ENCODE measurements at regions not wholly inside any gene's neighbourhood (a gene's known extent, or its start where the extent isn't known, plus 50 kb on each side); places are given as distances from the start of the nearest gene placed in this dataset.
"Not testable (repeated sequence)": the region's sequence is repeated elsewhere in the genome, so short reads cannot be mapped to it uniquely, and the experiment has no call there.

GRCh38 chr15:39255760-39256159, 325.1 kb upstream of the THBS1 start:
- H4K20me1 ChIP-seq (ENCODE audit: insufficient read depth, low read length) = no peaks in the 10 kb centered on the region
- H3K4me2 ChIP-seq (ENCODE audit: low read length) = no peak overlapping the region
- no peak overlapping the region for H3K27ac ChIP-seq (ENCODE audit: low read depth, low read length, poor library complexity, severe bottlenecking)
- H3F3A ChIP-seq (ENCODE audit: insufficient read depth, low read length) = no peaks in the 10 kb centered on the region
- H3K27me3 ChIP-seq (ENCODE audit: insufficient read depth, low read length) = no peaks in the 10 kb centered on the region
- H3K9me3 ChIP-seq (ENCODE audit: low read length) = no peaks in the 10 kb centered on the region
- no peaks in the 10 kb centered on the region for H3K79me2 ChIP-seq (ENCODE audit: insufficient read depth, low read length)
- H3K9ac ChIP-seq (ENCODE audit: low read length) = no peak overlapping the region
- H3K36me3 ChIP-seq (ENCODE audit: insufficient read depth, low read length) = no peaks in the 10 kb centered on the region
- TF ChIP-seq CTCF (IDR thresholded peaks at IDR 0.05; ENCODE audit: low read length) = no peak
- TF ChIP-seq EZH2 (IDR thresholded peaks at IDR 0.05; ENCODE audit: borderline replicate concordance, low read length) = no peak
- no peaks in the 10 kb centered on the region for H3K4me1 ChIP-seq (ENCODE audit: insufficient read depth, low read length, severe bottlenecking)
- no peak overlapping the region for H2AFZ ChIP-seq (ENCODE audit: low read length)
- H3K4me3 ChIP-seq (ENCODE audit: low read depth, low read length, poor library complexity, severe bottlenecking) = no peak overlapping the region
- H3K9me2 ChIP-seq (ENCODE audit: low read depth, low read length) = no peaks in the 10 kb centered on the region

GRCh38 chr15:39260391-39260790, 320.5 kb upstream of the THBS1 start:
- no peaks in the 10 kb centered on the region for H3K27me3 ChIP-seq (ENCODE audit: insufficient read depth, low read length)
- H3F3A ChIP-seq (ENCODE audit: insufficient read depth, low read length) = no peaks in the 10 kb centered on the region
- H3K9ac ChIP-seq (ENCODE audit: low read length) = no peak overlapping the region
- TF ChIP-seq CTCF (IDR thresholded peaks at IDR 0.05; ENCODE audit: low read length) = no peak
- TF ChIP-seq EZH2 (IDR thresholded peaks at IDR 0.05; ENCODE audit: borderline replicate concordance, low read length) = no peak
- no peaks in the 10 kb centered on the region for H3K4me1 ChIP-seq (ENCODE audit: insufficient read depth, low read length, severe bottlenecking)
- no peak overlapping the region for H3K27ac ChIP-seq (ENCODE audit: low read depth, low read length, poor library complexity, severe bottlenecking)
- H3K4me2 ChIP-seq (ENCODE audit: low read length) = no peak overlapping the region
- H3K79me2 ChIP-seq (ENCODE audit: insufficient read depth, low read length) = no peaks in the 10 kb centered on the region
- H3K4me3 ChIP-seq (ENCODE audit: low read depth, low read length, poor library complexity, severe bottlenecking) = no peak overlapping the region
- no peak overlapping the region for H2AFZ ChIP-seq (ENCODE audit: low read length)
- H4K20me1 ChIP-seq (ENCODE audit: insufficient read depth, low read length) = no peaks in the 10 kb centered on the region
- no peaks in the 10 kb centered on the region for H3K9me2 ChIP-seq (ENCODE audit: low read depth, low read length)
- no peaks in the 10 kb centered on the region for H3K9me3 ChIP-seq (ENCODE audit: low read length)
- H3K36me3 ChIP-seq (ENCODE audit: insufficient read depth, low read length) = no peaks in the 10 kb centered on the region

GRCh38 chr15:39260791-39261190, 320.1 kb upstream of the THBS1 start:
- Histone ChIP-seq H3K4me3 (ENCODE audit: low read depth, low read length, poor library complexity, severe bottlenecking) (no peak overlapping the region), H4K20me1 (ENCODE audit: insufficient read depth, low read length) (no peaks in the 10 kb centered on the region), H3K9ac (ENCODE audit: low read length) (no peak overlapping the region), H3K4me1 (ENCODE audit: insufficient read depth, low read length, severe bottlenecking) (no peaks in the 10 kb centered on the region), H3K9me3 (ENCODE audit: low read length) (no peaks in the 10 kb centered on the region), H3K27ac (ENCODE audit: low read depth, low read length, poor library complexity, severe bottlenecking) (no peak overlapping the region), H3K79me2 (ENCODE audit: insufficient read depth, low read length) (no peaks in the 10 kb centered on the region), H3K36me3 (ENCODE audit: insufficient read depth, low read length) (no peaks in the 10 kb centered on the region), H3K4me2 (ENCODE audit: low read length) (no peak overlapping the region), H3K27me3 (ENCODE audit: insufficient read depth, low read length) (no peaks in the 10 kb centered on the region), H2AFZ (ENCODE audit: low read length) (no peak overlapping the region), H3F3A (ENCODE audit: insufficient read depth, low read length) (no peaks in the 10 kb centered on the region), H3K9me2 (ENCODE audit: low read depth, low read length) (no peaks in the 10 kb centered on the region)
- TF ChIP-seq EZH2 (IDR thresholded peaks at IDR 0.05; ENCODE audit: borderline replicate concordance, low read length) = no peak
- no peak for TF ChIP-seq CTCF (IDR thresholded peaks at IDR 0.05; ENCODE audit: low read length)

- H3F3A ChIP-seq (ENCODE audit: insufficient read depth, low read length); H4K20me1 ChIP-seq (ENCODE audit: insufficient read depth, low read length); H3K27me3 ChIP-seq (ENCODE audit: insufficient read depth, low read length); H3K36me3 ChIP-seq (ENCODE audit: insufficient read depth, low read length); H3K4me3 ChIP-seq (ENCODE audit: low read depth, low read length, poor library complexity, severe bottlenecking); H3K9ac ChIP-seq (ENCODE audit: low read length); H3K9me3 ChIP-seq (ENCODE audit: low read length); H3K9me2 ChIP-seq (ENCODE audit: low read depth, low read length); H3K27ac ChIP-seq (ENCODE audit: low read depth, low read length, poor library complexity, severe bottlenecking); H2AFZ ChIP-seq (ENCODE audit: low read length); H3K4me2 ChIP-seq (ENCODE audit: low read length); H3K79me2 ChIP-seq (ENCODE audit: insufficient read depth, low read length); H3K4me1 ChIP-seq (ENCODE audit: insufficient read depth, low read length, severe bottlenecking): not testable (repeated sequence)
Measured at GRCh38 chr15:39261397-39262183, 319.3 kb upstream of the THBS1 start.

- H3K79me2 ChIP-seq (ENCODE audit: insufficient read depth, low read length); H3K9me2 ChIP-seq (ENCODE audit: low read depth, low read length); H3K27me3 ChIP-seq (ENCODE audit: insufficient read depth, low read length); H4K20me1 ChIP-seq (ENCODE audit: insufficient read depth, low read length); H3K4me2 ChIP-seq (ENCODE audit: low read length); H3K9me3 ChIP-seq (ENCODE audit: low read length); H3K4me3 ChIP-seq (ENCODE audit: low read depth, low read length, poor library complexity, severe bottlenecking); H3K4me1 ChIP-seq (ENCODE audit: insufficient read depth, low read length, severe bottlenecking); H3K36me3 ChIP-seq (ENCODE audit: insufficient read depth, low read length); H2AFZ ChIP-seq (ENCODE audit: low read length); H3K9ac ChIP-seq (ENCODE audit: low read length); H3K27ac ChIP-seq (ENCODE audit: low read depth, low read length, poor library complexity, severe bottlenecking); H3F3A ChIP-seq (ENCODE audit: insufficient read depth, low read length): not testable (repeated sequence)
Measured at GRCh38 chr15:39262995-39263772, 317.7 kb upstream of the THBS1 start.
